DND-41 (cell line): ENCODE measurements at regions not wholly inside any gene's neighbourhood (a gene's known extent, or its start where the extent isn't known, plus 50 kb on each side); places are given as distances from the start of the nearest gene placed in this dataset.

ENCODE experiments used
- ATAC-seq: fragments of 200-7000 bp; cut with Tn5 transposase; 3 replicates; pipeline ENCODE4 v1.9.1; 2021; ENCODE audit warnings: low read depth; ENCODE audit not compliant: insufficient read depth
- DNase-seq: peaks from one replicate; pipeline ENCODE4 v3.0.0-alpha.2; 2020
- H2AFZ ChIP-seq: 2 replicates; pipeline ENCODE4 v1.6.0; 2012; ENCODE audit warnings: low read depth, low read length
- H3K27ac ChIP-seq: 2 replicates; pipeline ENCODE4 v1.5.1; 2012; ENCODE audit warnings: low read length, inconsistent platforms
- H3K27me3 ChIP-seq: fragments of 200-600 bp; sonication (generic); 2 replicates; pipeline ENCODE4 v1.6.0; 2012; ENCODE audit warnings: low read length, mild to moderate bottlenecking, inconsistent platforms; ENCODE audit not compliant: insufficient read depth, poor library complexity
- H3K36me3 ChIP-seq: 2 replicates; pipeline ENCODE4 v1.5.1; 2012; ENCODE audit warnings: low read length, inconsistent platforms; ENCODE audit not compliant: insufficient read depth
- H3K4me1 ChIP-seq: 2 replicates; pipeline ENCODE4 v1.5.1; 2012; ENCODE audit warnings: mild to moderate bottlenecking, low read length; ENCODE audit not compliant: insufficient read depth
- H3K4me2 ChIP-seq: 2 replicates; pipeline ENCODE4 v1.6.0; 2012; ENCODE audit warnings: mild to moderate bottlenecking, moderate library complexity, low read length, inconsistent platforms; ENCODE audit not compliant: insufficient read depth
- H3K4me3 ChIP-seq, 2 experiments: fragments of 200-600 bp in 1 of 2; shearing (Covaris generic) in 1 of 2; 2 replicates each; pipeline ENCODE4 v1.5.1; 2012 to 2016; ENCODE audit warnings: inconsistent platforms in 2 of 2, low read length in 2 of 2, mild to moderate bottlenecking in 2 of 2, low read depth in 1 of 2, moderate library complexity in 1 of 2
- H3K79me2 ChIP-seq: 2 replicates; pipeline ENCODE4 v1.6.0; 2012; ENCODE audit warnings: low read length, inconsistent platforms; ENCODE audit not compliant: insufficient read depth
- H3K9ac ChIP-seq: 2 replicates; pipeline ENCODE4 v1.6.0; 2012; ENCODE audit warnings: low read depth, mild to moderate bottlenecking, inconsistent platforms, low read length, moderate library complexity
- H3K9me3 ChIP-seq: 2 replicates; pipeline ENCODE4 v1.5.1; 2012; ENCODE audit warnings: low read length, moderate library complexity, mild to moderate bottlenecking, inconsistent platforms; ENCODE audit not compliant: insufficient read depth, severe bottlenecking
- H4K20me1 ChIP-seq: 2 replicates; pipeline ENCODE4 v1.6.0; 2012; ENCODE audit warnings: low read length; ENCODE audit not compliant: insufficient read depth
- CTCF ChIP-seq: IDR thresholded peaks from 2 replicates; pipeline ENCODE4 v1.5.1; 2012; ENCODE audit warnings: borderline replicate concordance, low read length, moderate library complexity, mild to moderate bottlenecking; ENCODE audit not compliant: poor library complexity, severe bottlenecking; ENCODE audit errors: extremely low read depth
- EZH2 ChIP-seq: IDR thresholded peaks from 3 replicates; pipeline ENCODE4 v1.6.1; 2012; ENCODE audit warnings: borderline replicate concordance, low read depth, mild to moderate bottlenecking, moderate library complexity, low read length, inconsistent platforms; ENCODE audit not compliant: severe bottlenecking

- Histone ChIP-seq H3K27me3 (no peaks in the 10 kb centered on the region), H3K4me1 (no peaks in the 10 kb centered on the region), H4K20me1 (no peaks in the 10 kb centered on the region), H3K27ac (no peak overlapping the region), H2AFZ (no peak overlapping the region), H3K9ac (no peak overlapping the region), H3K79me2 (no peaks in the 10 kb centered on the region), H3K4me3 (no peak overlapping the region), H3K9me3 (no peaks in the 10 kb centered on the region), H3K36me3 (no peaks in the 10 kb centered on the region), H3K4me2 (no peak overlapping the region)
- no peak for DNase-seq
- ATAC-seq: no peak
- TF ChIP-seq EZH2: no peak
- no peak for TF ChIP-seq CTCF
These were observed 295.1 kb downstream of the NEBL start for GRCh38 chr10:20601941-20602461.

- DNase-seq (no peak), ATAC-seq (no peak)
- H3K4me1 ChIP-seq: no peaks in the 10 kb centered on the region
- H3K79me2 ChIP-seq: no peaks in the 10 kb centered on the region
- no peak overlapping the region for H3K27ac ChIP-seq
- no peak overlapping the region for H3K4me2 ChIP-seq
- H3K9ac ChIP-seq: no peak overlapping the region
- no peaks in the 10 kb centered on the region for H3K36me3 ChIP-seq
- no peak for TF ChIP-seq EZH2
- TF ChIP-seq CTCF: no peak
- no peak overlapping the region for H3K4me3 ChIP-seq
- H3K27me3 ChIP-seq: no peaks in the 10 kb centered on the region
- H2AFZ ChIP-seq: no peak overlapping the region
- no peaks in the 10 kb centered on the region for H4K20me1 ChIP-seq
- H3K9me3 ChIP-seq: no peaks in the 10 kb centered on the region
These were observed 298.5 kb downstream of the NEBL start for GRCh38 chr10:20598590-20598989.

- no peak for DNase-seq
- no peak overlapping the region for H3K4me3 ChIP-seq
- no peak overlapping the region for H3K9ac ChIP-seq
- no peaks in the 10 kb centered on the region for H3K27me3 ChIP-seq
- no peaks in the 10 kb centered on the region for H3K9me3 ChIP-seq
- no peaks in the 10 kb centered on the region for H3K36me3 ChIP-seq
- H4K20me1 ChIP-seq: no peaks in the 10 kb centered on the region
- no peak overlapping the region for H2AFZ ChIP-seq
- no peak overlapping the region for H3K27ac ChIP-seq
- no peaks in the 10 kb centered on the region for H3K4me1 ChIP-seq
- no peak for ATAC-seq
- H3K4me2 ChIP-seq: no peak overlapping the region
- TF ChIP-seq CTCF (no peak), EZH2 (no peak)
- no peaks in the 10 kb centered on the region for H3K79me2 ChIP-seq
These were observed 300.2 kb downstream of the NEBL start for GRCh38 chr10:20596911-20597310.
